Mesodermal cell (in vitro differentiated cells): ENCODE measurements at regions not wholly inside any gene's neighbourhood (a gene's known extent, or its start where the extent isn't known, plus 50 kb on each side); places are given as distances from the start of the nearest gene placed in this dataset.
"Not testable (repeated sequence)": the region's sequence is repeated elsewhere in the genome, so short reads cannot be mapped to it uniquely, and the experiment has no call there.

Experiments used
- H3K27ac ChIP-seq: 2 replicates; pipeline ENCODE4 v1.7.0; 2013; ENCODE audit warnings: mild to moderate bottlenecking, low read depth, low read length, moderate library complexity; ENCODE audit not compliant: severe bottlenecking
- H3K36me3 ChIP-seq: 2 replicates; pipeline ENCODE4 v1.7.1; 2013; ENCODE audit warnings: mild to moderate bottlenecking, low read length, moderate library complexity; ENCODE audit not compliant: control insufficient read depth, insufficient read depth
- H3K4me1 ChIP-seq: one replicate; pipeline ENCODE4 v1.7.1; 2013; ENCODE audit warnings: mild to moderate bottlenecking, low read length; ENCODE audit not compliant: insufficient read depth, control insufficient read depth, poor library complexity, severe bottlenecking
- H3K4me3 ChIP-seq: 2 replicates; pipeline ENCODE4 v1.7.0; 2013; ENCODE audit warnings: low read length, control low read depth, mild to moderate bottlenecking; ENCODE audit not compliant: insufficient read depth, poor library complexity, severe bottlenecking; ENCODE audit errors: extremely low read depth
- H3K9me3 ChIP-seq: 2 replicates; pipeline ENCODE4 v1.7.1; 2013; ENCODE audit warnings: mild to moderate bottlenecking, low read length, moderate library complexity; ENCODE audit not compliant: control insufficient read depth
- WGBS, 2 experiments: methylation state at CpG; one replicate each; pipeline ENCODE4 v1.1.5; 2013; ENCODE audit warnings: missing lambda C conversion rate in 2 of 2; ENCODE audit not compliant: insufficient coverage in 2 of 2; 5-methylcytosine and 5-hydroxymethylcytosine counted together

GRCh38 chr14:101080922-101081593 is 177.5 kb upstream of the RTL1 start:
- WGBS, 2 experiments: 90% methylated on average over 2 of the region's 2 CpGs; no CpG with 5 or more reads in 1 of the 2 experiments
- Histone ChIP-seq H3K27ac (no peak overlapping the region), H3K36me3 (no peaks in the 10 kb centered on the region), H3K4me1 (peaks cover 14% of the 10 kb centered on the region), H3K9me3 (no peaks in the 10 kb centered on the region), H3K4me3 (no peak overlapping the region)

GRCh38 chr14:101082036-101082435 is 178.5 kb upstream of the RTL1 start:
- no peaks in the 10 kb centered on the region for H3K36me3 ChIP-seq
- H3K4me1 ChIP-seq: peaks cover 9% of the 10 kb centered on the region
- WGBS, 2 experiments: 77 to 81% methylated on average over 6 to 9 of the region's 10 CpGs
- H3K27ac ChIP-seq: no peak overlapping the region
- no peaks in the 10 kb centered on the region for H3K9me3 ChIP-seq
- H3K4me3 ChIP-seq: no peak overlapping the region

- WGBS, 2 experiments: 87 to 93% methylated on average over 10 of the region's 10 CpGs
- no peaks in the 10 kb centered on the region for H3K36me3 ChIP-seq
These were observed 179.2 kb upstream of the RTL1 start for GRCh38 chr14:101082436-101083384.

GRCh38 chr14:101083564-101084435 is 180.3 kb upstream of the RTL1 start:
- H3K4me1 ChIP-seq: no peaks in the 10 kb centered on the region
- no peaks in the 10 kb centered on the region for H3K36me3 ChIP-seq
- no peak overlapping the region for H3K27ac ChIP-seq
- H3K9me3 ChIP-seq: no peaks in the 10 kb centered on the region
- 74 to 83% methylated on average over 8 to 16 of the region's 18 CpGs for WGBS, 2 experiments
- no peak overlapping the region for H3K4me3 ChIP-seq

More at GRCh38 chr14:101082436-101083384, 179.2 kb upstream of the RTL1 start:
- Histone ChIP-seq H3K4me1 (peaks cover 4% of the 10 kb centered on the region), H3K9me3 (no peaks in the 10 kb centered on the region), H3K27ac (no peak overlapping the region), H3K4me3 (no peak overlapping the region)

- no peak overlapping the region for H3K27ac ChIP-seq
- no peaks in the 10 kb centered on the region for H3K4me1 ChIP-seq
- no peaks in the 10 kb centered on the region for H3K9me3 ChIP-seq
- no peak overlapping the region for H3K4me3 ChIP-seq
- no peaks in the 10 kb centered on the region for H3K36me3 ChIP-seq
- WGBS, 2 experiments: 92% methylated on average over 1 of the region's 6 CpGs; no CpG with 5 or more reads in 1 of the 2 experiments
These were observed 180.9 kb upstream of the RTL1 start for GRCh38 chr14:101084436-101084826.

- no peaks in the 10 kb centered on the region for H3K36me3 ChIP-seq
- H3K9me3 ChIP-seq: no peaks in the 10 kb centered on the region
- no peak overlapping the region for H3K4me3 ChIP-seq
- WGBS, 2 experiments: 80 to 94% methylated on average over 3 of the region's 3 CpGs
- peaks cover 5% of the 10 kb centered on the region for H3K4me1 ChIP-seq
- H3K27ac ChIP-seq: no peak overlapping the region
These were observed 183.4 kb upstream of the RTL1 start for GRCh38 chr14:101086926-101087325.

GRCh38 chr14:101087614-101088394 is 184.3 kb upstream of the RTL1 start:
- 83 to 96% methylated on average over 8 to 10 of the region's 11 CpGs for WGBS, 2 experiments
- no peaks in the 10 kb centered on the region for H3K9me3 ChIP-seq
- no peak overlapping the region for H3K4me3 ChIP-seq

GRCh38 chr14:101088395-101088667 is 184.8 kb upstream of the RTL1 start:
- Histone ChIP-seq H3K9me3 (no peaks in the 10 kb centered on the region), H3K36me3 (no peaks in the 10 kb centered on the region), H3K4me3 (no peak overlapping the region), H3K27ac (no peak overlapping the region), H3K4me1 (peaks cover 5% of the 10 kb centered on the region)
- 89 to 97% methylated on average over 6 of the region's 6 CpGs for WGBS, 2 experiments

More at GRCh38 chr14:101087614-101088394, 184.3 kb upstream of the RTL1 start:
- Histone ChIP-seq H3K36me3 (no peaks in the 10 kb centered on the region), H3K27ac (no peak overlapping the region), H3K4me1 (peaks cover 5% of the 10 kb centered on the region)

- WGBS, 2 experiments: 95% methylated on average over 2 of the region's 3 CpGs; no CpG with 5 or more reads in 1 of the 2 experiments
- H3K9me3 ChIP-seq: no peaks in the 10 kb centered on the region
- no peaks in the 10 kb centered on the region for H3K36me3 ChIP-seq
- no peak overlapping the region for H3K4me3 ChIP-seq
- no peak overlapping the region for H3K27ac ChIP-seq
- H3K4me1 ChIP-seq: peaks cover 5% of the 10 kb centered on the region
These were observed 185.2 kb upstream of the RTL1 start for GRCh38 chr14:101088714-101089113.

GRCh38 chr14:101090478-101090877 is 187.0 kb upstream of the RTL1 start:
- not testable (repeated sequence) for H3K9me3 ChIP-seq, H3K36me3 ChIP-seq, H3K4me3 ChIP-seq, H3K4me1 ChIP-seq, H3K27ac ChIP-seq
- WGBS, 2 experiments: 90 to 95% methylated on average over 2 to 4 of the region's 11 CpGs
